Right hindlimb (tissue), 1 donor: ENCODE measurements at regions not wholly inside any gene's neighbourhood (a gene's known extent, or its start where the extent isn't known, plus 50 kb on each side); places are given as distances from the start of the nearest gene placed in this dataset.
"Not testable (repeated sequence)": the region's sequence is repeated elsewhere in the genome, so short reads cannot be mapped to it uniquely, and the experiment has no call there.

Source experiments
- DNase-seq: peaks from one replicate; pipeline ENCODE4 v3.0.0-alpha.2; 2018

DNA sequence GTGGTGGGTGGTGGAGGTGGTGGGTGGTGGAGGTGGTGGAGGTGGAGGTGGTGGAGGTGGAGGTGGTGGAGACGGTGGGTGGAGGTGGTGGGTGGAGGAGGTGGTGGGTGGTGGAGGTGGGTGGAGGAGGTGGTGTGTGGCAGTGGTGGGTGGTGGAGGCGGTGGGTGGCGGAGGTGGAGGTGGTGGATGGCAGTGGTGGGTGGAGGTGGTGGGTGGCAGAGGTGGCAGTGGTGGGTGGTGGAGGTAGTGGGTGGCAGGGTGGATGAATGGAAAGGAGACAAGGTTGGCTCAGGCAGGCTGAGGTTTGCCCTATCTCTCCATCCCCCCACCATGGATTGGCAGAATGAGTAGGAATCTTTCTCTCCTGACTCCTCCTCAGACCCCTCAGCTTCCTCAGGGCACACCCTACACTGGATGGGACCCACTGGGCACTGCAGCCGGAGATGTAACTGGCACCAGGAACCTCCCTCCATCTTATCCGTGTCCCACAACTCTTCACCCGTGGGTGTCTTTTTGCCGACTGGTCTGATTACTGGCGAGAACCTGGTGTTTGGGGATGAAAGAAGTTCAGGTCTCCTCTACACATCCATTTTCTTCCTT, 166.3 kb downstream of the C9orf50 start:
- no peak for DNase-seq

DNA sequence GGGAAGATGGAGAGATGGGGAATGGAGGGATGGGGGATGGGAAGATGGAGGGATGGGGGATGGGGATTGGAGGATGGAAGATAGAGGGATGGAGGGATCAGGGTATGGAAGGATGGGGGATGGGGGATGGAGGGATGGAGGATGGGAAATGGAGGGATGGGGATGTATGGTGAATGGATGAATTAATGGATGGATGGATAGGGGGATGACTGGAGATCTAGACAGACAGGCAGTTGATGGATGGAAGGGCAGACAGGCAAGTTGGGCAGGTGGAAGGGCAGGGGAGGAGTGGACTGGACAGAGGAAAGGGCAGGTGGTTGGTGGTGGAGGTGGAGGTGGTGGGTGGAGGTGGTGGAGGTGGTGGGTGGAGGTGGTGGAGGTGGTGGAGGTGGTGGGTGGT, 167.2 kb downstream of the C9orf50 start:
- DNase-seq: no peak

DNA sequence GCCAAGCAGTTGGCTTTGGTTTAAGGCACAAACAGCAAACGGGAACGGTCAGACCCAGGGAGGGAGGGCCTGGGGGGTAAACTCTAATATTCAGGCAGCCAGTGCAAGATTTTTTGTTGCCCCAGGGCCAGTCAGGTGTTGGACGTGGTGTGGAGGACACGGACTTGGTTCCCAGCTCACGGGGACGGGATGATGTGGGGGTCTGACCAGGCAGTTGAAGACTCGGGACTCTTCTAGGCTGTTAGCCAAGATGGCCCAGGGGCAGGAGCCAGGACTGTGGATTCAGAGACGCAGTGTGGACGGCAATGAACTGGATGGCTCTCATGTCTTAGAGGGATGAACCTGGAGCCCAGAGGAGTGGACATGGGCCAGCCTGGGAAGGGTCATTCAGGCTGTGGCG, 169.2 kb downstream of the C9orf50 start:
- no peak for DNase-seq

DNA sequence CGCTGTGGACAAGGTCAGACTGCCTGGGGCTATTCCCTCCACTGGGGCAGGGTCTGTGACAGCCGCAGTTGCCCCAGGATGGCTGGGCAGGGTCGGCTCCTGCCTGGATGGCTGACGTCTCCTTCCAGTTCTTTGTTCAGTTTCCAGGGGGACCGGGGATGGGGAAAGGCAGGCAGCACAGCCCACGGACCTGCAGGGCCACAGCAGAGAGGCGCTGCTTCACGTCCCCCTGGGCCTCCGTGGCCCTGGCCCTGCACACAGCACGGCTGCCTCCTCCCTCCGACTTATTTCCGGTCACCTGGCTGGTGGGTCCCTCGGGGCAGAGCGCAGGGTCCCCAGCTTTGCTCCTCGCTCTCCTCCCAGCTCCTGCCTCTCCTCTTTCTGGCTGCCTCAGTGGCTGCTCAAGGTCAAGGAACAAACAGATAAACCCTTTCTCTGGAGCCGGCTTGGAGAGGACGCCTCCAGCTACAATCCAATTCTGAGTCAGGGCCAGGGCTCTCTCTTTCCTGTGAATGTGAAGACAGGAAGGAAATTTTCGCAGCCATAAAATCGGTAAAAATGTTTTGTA, 169.7 kb downstream of the C9orf50 start:
- peak; percentile 56 for DNase-seq

DNA sequence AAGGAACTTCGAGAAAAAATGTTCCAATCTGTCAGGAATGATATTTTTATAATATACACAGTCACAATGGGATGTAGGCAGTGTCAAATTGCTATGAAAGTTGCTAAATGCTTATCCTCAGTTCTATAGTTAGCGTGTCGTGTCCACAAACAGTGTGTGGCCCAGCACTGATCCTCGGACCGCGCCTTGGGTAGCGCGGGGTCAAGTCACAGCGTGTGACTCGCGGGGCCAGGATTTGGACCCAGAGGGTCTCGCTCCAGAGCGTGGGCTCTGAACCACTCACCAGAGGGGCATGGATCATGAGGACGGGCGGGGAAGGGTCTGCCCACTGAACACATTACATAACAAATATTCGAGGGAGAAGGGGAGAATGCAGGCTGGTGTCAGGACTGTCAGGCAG, 171.8 kb downstream of the C9orf50 start:
- no peak for DNase-seq

DNA sequence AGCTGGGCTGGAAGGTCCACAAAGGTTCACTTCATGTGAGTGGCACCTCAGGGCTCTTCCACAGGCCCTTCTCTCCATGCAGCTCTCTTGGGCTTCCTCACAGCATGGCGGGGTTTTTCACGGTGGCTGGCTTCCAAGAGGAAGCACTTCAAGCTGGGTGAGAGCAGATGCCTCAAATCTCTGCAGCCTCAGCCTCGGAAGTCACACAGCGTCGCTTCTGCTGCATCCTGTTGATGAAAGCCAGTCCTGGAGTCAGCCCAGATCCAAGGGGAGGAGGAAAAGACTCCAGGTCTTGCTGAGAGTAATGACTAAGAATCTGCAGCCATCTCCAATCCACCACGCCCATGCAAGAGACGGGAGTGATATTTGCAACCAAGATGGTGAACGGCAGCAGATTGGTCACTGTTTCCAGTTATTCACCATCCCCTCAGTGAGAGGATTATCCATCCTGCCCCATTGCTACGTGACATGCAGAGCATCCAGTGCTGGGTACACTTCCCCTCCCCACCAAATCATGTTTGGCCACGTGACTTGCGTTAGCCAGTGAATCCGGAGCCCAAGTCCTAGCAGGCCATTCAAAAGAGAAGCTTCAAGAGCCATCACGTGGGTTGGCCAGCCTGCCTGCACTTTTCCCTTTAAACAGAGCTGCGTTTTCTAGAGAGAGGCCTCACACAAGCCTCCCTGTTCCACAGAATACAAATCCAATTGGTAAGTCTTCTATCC, 173.9 kb downstream of the C9orf50 start:
- DNase-seq: no peak

DNA sequence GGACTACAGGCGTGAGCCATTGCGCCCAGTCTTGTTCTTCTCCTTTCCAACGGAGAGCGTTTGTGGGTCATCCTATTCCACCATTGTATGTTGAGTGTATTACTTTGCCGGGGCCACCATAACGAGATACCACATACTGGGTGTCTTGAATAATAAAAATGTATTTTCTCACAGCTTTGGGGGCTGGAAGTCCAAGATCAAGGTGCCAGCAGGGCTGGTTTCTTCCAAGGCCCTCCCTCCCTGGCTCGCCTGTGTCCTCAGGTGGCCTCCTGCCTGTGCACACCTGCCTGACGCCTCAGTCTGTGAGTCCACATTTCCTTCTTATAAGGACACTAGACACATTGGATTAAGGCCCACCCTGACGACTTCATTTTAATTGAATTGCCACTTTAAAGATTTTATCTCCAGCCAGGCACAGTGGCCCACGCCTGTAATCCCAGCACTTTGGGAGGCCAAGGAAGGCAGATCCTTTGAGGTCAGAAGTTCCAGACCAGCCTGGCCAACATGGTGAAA, 175.1 kb downstream of the C9orf50 start:
- no peak for DNase-seq

DNA sequence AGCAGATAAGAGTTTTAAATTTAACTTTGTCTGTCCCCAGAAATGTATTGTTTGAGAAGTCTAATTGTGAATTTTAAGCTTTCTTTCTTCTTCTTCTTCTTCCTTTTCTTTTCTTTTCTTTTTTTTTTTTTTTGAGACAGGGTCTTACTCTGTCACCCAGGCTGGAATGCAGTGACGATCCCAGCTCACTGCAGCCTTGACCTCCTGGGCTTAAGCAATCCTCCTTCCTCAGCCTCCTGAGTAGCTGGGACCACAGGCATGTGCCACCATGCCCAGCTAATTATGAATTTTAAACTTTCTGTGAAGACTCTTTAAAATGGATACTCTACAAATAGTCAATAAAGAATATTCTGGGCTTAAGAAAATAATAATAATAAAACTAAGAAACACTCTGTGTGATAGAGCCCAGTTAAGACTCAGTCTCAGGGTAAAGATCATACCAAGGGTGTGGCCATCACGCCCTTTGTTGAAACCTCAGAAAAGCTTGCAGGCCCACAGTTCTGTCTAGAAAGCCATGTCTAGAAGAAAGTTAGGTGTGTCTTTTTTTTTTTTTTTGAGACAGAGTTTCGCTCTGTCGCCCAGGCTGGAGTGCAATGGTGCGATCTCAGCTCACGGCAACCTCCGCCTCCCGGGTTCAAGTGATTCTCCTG, 177.3 kb downstream of the C9orf50 start:
- not testable (repeated sequence) for DNase-seq

DNA sequence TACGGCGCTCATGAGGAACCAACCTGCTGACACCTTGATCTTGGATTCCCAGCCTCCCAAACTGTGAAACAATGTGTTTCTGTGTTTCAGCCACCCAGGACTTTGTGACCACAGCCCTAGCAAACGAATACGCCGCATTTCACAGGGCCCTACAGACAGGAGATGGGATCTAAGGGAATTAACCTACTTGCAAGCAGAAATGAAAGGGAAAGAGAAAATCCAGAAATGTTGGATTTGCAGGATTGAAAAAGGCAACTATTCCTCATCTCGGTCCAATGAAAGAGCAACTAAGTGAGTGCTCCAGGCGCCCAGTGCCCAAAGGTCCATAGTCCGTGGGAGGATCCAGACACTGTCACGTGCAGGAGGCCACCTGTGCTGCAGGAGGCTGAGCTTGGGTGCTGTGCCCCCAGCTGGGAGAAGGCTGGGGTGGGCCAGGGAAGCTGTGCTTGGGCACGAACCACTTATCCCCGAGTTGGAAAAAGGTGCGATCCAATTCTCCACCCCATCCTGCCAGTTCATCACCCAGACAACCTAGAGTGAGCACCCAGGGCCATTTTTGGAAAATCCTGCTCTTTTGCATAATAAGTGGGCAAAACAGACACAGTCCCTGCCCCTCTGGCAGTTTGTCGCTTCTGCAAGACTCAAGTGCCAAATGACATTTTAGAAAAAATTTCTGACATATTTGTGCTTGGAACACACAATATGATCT, 177.9 kb downstream of the C9orf50 start:
- DNase-seq: no peak

DNA sequence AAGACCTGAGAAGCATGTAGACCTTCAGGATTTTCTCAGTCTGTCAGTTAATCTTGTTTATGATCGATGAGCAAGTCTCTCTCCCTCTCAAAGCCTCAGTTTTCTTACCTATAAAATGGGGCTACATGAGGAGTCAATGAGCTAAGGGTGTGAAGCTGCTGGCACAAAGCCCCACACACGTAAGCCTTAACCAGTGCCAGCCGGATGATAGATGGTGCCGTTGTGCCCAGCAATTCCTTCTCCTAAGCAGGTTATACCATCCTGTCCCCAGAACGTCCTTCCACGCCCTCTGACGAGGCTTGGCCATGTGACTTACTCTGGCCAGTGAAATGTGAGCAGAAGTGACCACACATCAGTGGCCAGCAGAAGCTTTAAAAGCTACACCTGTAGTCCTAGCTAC, 179.0 kb downstream of the C9orf50 start:
- DNase-seq: no peak

DNA sequence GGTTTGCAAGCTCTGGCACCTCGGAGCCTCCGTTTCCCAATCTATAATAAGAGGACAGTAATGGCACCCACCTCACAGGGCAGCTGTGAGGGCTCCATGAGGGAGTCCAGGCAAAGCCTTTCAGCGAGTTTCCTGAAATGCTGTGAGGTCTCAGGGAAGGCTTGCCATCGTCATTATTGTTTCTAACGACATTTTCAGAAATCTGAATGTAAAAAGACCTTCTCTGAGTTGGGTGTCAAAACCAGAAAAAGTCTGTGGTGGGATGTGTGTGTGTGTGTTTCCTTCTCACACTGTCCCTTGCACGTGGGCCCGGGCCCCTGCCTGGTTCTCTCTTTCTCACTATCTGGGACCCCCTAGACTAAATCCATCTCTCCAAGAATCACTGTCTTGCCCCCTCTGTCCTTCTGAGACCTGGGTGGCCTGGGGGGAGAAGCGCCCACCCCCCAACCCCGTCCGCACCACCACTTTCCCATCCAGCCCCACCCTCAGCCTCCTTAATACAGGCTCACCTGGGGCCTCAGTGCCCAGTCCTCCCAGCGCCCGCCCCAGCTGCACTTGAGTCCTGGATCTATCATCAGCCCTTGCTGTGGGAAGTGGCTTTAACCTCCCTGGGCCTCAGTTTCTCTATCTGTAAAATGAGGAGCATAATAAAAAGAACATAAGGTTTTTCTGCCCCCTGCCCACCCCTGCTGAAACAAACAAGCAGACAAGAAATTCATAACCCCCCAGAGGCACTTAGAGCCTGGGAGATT, 180.3 kb downstream of the C9orf50 start:
- DNase-seq: no peak

DNA sequence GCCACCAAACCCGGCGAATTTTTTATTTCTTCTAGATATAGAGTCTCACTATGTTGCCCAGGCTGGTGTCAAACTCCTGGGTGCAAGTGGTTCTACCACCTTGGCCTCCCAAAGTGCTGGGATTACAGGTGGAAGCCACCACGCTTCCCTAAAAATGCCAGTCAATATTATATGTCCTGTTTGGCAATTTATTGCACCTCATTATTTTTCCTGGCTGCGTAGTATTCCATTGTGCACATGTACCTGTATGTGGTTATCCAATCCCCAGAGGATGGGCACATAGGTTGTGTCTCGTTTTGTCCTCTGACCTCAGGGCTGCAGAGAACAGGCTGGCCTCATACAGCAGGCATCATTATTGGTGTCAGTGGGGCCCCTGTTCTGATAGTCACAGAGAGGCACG, 181.7 kb downstream of the C9orf50 start:
- no peak for DNase-seq

DNA sequence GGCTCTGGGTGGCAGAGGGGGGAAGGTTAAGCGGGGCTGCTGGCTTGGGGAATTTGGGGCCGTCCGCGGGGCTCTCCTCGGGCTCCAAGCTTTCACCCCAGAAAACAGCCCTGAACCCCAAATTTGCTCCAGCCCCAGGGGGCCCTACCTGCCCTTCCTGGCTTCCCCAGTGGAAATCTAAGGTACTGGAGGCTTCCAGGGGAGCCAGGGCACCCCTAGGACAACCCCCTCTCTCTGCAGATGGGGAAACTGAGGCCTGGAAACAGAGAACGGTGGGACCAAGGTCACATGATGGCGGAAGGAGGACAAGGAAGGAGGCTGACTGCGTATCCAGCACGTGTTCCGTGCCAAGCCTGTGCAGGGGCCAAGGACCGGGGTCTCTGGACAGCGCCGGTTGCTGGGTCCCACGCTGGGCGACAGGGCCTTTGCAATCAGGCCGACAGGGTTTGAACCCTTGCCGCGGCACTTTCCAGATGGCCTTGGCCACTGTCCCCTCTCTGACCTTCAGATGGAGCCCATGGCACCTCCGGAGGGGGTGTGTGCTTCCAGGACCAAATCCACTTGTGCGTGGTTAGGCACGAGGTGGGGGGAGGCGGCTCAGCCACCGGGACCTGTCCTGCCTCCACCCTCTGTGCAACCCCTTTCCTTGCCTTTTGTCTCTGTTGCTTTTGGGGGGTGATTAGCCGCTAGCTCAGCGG, 183.1 kb downstream of the C9orf50 start:
- no peak for DNase-seq

DNA sequence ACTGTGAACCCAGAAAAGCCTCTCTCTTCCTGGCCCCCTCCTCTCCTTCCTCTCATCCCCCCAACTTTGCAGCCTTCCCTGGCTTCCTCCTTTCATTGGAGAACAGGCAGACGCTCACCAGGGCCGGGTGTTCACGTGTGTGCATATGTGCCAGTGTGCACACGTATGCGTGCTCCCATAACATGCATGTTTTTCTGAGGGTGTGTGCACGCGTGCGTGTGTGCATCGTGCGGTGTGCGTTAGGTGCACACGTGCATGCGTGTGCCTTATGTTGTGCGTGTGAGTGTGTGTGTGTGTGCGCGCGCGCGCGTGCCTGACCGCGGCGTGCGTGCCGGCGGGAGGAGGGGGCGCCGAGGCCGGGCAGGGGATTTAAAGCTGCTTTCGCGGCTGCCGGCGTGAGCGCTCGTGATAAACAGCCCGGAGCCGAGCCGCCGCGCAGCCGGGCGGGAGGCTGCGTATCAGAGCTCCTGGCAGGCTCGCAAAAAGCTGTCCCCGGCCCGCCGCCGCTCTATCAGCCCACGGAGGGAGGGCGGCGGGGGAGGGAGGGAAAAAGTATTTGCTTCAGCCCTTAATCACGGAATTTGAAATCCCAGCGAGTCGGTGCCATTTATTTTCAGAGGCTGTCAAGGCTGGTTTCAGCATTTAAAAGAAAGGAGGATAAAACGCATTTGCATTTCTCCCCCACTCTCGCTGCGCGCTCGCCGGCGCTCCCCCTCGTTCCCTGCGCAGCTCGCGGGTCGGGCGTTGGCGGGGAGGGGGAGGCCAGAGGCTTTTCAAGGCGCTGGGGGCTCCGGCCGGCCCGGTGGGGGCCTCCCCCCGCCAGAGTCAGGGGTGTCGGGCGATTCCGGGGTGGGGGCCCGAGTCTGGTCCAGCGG, 183.9 kb downstream of the C9orf50 start:
- DNase-seq: peak; percentile 62

DNA sequence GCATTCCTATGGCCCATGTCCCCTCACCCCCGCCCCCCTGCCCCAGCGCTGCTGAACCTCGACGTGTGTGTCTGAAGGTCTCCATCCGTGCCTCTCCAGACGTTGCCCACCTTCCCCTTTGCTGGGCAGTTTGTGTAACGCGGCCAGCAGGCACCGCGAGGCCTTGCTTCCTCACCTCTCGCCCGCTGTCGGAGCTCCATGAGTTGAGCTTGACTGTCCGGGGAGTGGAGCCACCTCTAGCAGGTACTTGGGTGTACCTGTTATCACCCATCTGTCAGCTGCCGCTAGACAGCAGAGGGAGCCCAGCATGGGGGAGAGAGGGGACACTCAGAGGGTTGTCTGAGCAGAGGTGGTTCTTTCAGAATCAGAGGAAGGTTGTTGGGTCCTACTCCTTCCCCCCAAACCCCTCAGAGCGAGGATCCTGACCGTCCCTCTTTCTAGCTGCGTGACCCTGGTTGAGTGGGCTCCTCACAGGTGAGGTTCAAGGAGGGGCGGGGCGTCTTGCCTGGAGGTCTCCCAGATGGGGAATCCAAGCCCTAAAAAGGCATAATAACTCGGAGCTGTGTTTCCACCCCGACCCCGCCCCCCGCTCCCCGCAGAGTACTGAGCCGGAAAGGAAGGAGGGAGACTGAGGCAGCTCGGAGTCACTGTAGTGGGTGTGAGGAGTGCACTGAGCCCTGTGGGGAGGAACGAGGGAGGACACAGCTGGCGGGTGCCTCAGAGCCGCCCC, 184.7 kb downstream of the C9orf50 start:
- no peak for DNase-seq

DNA sequence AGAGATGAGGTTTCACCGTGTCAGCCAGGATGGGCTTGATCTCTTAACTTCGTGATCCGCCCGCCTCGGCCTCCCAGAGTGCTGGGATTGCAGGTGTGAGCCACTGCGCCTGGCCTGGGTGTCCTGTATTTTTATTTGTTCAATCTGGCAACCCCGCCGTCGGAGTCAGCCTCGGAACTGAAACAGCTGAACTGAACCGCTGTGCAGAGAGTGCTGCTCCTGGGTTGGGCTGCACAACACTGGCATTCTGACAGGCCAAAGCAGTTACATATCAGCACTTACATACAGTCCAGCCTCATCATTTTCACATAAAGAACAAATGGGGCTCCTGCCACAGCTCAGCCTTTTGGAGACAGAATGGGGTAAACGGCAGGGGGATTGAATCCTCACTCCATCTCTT, 185.6 kb downstream of the C9orf50 start:
- DNase-seq: no peak

DNA sequence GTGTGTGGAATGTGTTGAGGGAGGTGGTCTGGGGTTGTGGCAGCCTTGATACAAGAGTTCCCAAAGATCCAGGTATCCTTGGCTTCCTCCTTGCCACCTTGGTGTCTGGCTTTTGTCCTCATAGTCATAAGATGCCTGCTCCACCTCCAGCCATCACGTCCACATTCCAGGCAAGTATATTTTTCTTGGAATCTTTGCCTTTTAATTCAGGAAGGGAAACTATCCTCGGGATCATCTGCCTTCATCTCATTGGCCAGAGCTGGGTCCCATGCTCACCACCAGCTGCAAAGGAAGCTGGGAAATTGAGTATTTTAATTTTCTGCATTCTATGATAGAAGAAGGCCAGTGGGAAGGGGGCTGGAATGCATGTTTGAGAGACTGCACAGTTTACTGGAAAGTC, 186.7 kb downstream of the C9orf50 start:
- DNase-seq: no peak

DNA sequence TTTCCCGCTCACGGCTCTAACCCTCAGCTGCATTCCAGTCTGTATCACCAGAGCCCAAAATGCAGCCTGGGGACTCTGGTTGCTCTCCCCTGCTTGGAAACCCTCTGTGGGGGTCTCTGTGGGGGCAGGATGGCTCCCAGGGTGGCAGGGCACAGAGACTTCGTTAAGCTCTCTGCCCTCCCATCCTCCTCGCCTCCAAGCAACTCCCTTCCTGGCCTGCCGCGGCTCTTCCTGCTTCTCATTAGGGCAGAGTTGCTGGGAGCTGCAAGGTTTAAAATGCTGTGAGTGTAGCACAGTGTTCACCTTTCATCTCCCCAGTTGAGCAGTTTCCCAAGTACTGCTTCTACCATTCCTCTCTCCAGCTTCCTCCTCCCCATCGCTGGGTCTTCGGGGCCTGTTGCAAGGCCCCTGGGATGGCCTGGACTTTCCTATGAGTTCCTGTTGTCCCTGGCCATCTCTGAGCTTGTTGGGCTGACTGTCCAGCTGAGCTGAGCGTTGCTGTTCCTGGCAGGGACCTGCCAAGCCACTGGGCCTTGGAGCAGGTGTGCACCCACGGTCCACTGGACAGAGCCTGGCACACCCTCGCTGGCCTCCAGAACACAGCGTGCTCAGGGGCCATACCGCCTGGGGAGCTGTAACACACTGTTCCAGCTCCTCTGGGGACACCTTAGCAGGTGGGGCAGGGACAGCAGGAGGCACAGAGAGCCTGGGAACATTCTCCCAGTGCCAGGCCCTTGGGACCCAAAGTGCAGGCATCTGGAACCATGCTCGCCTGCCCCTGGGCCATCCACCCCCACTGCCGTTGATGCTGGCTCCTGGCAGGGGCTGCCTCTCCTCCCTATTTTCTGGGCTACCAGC, 188.4 kb downstream of the C9orf50 start:
- DNase-seq: no peak
